ENCODE measurements at regions not wholly inside any gene's neighbourhood (a gene's known extent, or its start where the extent isn't known, plus 50 kb on each side); places are given as distances from the start of the nearest gene placed in this dataset.

DNA sequence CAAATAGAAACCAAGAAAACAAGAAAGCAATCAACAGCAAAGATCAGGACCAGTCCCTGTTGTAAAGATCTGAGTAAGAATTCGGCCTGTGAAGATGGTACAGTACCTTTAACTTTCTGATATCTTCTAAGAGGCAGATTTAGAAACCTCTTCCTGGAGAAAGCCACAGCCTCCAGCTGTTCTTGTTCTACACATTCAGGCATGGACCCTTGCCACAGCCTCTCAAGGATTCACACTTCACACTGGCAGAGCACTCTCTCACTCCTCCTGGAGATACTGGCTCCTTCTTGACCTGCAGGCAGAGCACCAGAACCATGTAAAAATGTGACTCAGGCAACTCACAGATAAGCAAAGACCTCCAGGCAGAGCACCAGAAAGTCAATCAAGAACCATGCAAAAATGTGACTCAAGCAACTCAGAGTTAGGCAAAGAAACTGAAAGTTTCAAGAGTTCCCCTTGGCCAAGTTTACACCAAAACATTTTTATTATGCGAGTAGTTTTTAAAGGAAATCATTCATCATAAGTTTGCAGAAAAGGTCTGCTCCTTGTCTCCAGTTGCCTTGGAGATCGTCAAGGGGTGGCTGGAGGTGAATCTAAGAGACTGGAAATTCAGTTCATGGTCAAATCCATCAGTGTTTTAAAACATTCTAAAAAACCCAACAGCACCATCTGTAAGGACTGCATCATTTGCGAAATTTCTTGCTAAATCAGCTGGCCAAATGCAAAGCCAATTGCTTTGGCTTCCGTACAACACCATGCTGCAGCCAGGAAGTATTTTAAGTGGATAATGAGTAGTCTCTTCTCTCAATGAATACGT lies 119.3 kb upstream of the MDM1 start:
- DNase-seq, result peak; percentile 92

DNA sequence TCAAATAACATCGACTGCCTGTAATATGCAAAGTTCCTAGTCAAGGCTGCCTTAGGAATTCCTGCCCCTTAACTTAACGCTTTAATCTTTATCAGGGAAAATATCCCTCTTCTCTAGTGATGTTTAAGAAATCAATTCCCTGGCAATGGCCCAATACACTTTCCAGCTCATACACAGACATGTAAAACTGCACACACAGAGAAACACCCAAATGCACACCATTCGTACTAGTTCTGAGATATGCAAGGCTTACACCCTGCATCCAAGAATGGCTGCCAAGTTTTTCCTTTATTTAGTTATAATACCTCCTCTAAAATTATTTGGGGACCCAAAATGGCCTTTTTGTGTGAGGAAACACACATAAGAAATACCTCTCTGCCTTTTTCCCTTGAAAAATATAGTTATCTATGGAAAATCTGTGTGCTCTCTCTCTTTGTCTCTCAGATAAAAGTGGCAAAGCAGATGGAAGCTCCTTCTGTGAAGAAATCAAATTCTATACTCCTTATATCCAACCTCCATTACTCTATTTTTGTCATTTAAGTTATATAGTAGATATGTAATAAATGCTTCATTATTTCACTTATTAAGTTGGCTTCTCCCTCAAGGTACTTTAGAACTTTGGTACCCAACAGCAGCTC lies 120.0 kb upstream of the MDM1 start:
- no peak for DNase-seq

DNA sequence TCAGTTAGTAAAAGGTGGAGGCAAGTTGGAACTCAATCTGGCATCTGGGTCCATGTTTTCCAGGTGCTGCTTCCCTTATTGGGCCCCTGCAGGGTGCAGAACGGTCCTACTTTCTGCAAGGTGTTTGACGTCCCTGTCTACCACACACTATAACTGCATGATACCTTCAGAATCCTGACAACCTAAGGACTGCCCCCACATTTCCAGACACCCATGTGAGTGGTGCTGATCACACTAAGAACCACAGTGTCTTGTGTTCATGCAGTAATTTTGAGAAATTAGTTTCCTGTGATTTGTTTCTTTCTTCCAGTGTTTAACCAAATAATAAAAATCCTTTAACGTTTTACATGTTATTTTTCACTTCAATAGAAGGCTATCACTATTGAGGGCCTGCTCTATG lies 121.1 kb upstream of the MDM1 start:
- no peak for DNase-seq

DNA sequence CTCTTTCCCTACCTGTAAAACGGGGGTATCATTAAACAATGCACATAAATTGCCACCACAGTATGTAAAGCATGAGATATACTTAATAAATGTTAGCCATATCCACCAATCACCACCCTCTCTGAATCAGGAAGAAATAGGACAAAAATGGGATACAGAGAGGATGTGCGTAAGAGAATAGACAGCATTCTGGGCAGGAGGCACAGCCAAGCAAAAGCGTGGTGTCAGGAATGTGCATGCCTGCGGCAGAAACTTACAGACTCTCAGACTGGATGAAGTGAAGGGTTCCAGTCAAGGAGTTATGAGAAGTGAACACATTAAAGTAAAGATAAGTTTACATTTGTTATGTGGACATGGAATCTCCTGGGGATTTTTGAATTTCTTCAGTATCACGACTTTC lies 121.7 kb upstream of the MDM1 start:
- no peak for DNase-seq

DNA sequence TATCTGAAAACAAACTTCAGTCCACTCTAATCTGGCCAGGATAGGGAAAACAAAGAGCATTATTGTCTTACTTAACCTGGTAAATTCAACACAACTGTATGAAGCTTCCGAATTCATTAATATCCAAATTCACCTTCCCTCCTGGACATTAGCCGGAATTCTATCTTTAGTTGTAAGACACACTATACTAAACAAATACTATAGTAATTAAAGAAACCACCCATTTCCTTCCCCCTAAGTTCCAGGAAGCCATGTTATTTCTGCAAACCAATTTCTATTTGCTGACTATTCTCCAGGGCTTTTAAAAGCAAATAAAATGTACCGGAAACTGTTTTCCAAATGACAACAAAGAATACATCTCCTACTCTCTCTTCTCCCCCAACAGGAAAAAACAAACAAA lies 122.7 kb upstream of the MDM1 start:
- no peak for DNase-seq

DNA sequence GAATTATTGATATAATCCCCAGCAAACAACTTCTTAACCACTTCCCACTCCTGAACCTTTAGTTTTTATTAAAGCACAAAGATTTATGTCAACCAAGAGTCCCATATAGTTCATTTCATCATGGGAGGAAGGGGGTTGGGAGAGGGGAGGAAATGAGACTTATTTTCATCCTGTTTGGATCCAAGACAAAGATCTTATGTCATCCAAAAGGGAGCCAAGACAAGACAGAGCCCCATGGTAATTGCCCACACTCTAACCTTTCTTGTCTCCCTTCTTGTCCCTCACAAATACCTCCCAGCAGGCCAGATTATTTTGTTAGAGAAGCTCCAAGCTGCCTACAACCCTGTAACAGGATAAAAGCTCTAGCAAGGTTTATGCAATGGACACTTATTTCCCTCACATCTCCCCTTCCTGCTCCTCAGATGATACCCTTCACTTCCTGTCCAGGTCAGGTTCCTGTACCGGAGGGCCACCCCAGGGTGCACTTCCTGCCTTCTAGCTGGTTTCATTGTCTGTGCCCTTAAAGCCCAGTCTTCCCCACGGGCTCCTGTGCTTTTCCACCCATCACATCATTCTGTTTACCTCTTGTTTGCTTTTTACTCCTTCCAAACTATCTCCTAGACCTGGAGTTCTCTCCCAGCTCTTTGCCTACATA lies 123.7 kb upstream of the MDM1 start:
- DNase-seq, result peak; percentile 37

DNA sequence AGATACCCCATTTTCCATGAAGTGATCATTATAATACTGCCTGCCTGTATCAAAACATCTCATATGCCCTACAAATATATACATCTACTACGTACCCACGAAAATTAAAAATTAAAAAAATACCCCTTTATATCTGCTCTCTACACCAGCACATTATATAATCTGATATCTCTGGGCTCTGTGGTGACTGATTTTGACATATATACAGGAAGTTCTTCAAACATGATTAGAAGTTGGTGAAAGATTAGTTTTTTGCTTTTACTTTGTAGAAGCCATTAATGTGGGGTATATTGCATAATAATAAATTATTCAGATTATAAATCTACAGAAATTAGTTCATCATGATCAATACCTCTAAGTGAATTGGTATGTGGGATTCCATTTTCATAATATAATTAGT lies 126.7 kb upstream of the MDM1 start:
- no peak for DNase-seq

DNA sequence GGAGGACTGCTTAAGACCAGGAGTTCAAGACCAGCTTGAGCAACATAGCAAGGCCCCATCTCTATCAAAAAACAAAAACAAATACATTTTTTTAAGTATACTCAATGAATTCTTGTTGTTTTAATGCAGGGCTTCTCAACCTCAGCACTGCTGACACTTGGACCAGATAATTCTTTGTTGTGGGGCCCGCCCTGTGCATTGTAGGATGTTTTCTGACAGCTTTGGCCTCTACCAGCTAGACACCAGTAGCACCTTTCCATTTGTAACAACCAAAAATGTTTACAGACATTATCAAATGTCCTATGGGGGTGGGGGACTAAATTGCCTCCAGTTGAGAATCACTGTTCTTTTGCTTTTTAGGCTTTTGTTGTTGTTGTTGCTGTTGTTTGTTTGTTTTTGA lies 128.1 kb upstream of the MDM1 start:
- no peak for DNase-seq

DNA sequence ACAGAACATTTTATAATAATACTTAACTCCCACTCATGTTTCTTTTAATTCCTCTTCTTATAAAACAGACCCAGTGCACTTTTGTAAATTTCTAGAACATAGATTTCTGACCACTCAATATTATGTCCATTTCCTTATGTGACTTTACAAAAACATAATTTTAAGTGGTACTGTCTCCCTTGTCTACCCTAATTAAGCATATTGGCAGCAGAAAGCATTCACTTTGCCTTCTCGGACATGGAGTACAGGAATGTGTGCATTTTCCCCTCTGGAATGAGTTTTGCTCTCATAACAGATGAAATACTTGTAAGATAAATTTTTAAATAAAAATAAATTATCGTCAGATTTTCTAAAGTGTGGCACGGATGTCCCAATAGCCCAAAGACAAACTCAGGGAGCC lies 129.5 kb upstream of the MDM1 start:
- DNase-seq, result no peak

DNA sequence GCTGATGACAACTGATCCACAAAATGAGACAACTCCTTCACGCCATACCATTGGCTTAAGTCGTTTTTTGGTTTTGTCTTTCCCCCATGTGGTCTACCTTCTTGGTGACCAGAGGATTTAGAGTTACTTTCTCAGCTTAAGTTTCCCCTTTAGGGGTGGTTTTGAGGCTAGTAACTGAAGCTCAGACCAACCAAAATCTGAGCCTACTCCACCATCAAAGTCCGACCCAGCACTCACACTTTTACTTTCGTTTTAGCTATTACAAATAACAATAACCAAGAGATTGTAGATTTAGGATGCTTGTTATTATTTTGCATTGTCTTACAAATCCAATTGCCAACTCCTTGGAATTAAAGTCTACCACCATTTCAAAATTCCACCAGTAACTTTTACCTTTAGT lies 130.6 kb upstream of the MDM1 start:
- no peak for DNase-seq

DNA sequence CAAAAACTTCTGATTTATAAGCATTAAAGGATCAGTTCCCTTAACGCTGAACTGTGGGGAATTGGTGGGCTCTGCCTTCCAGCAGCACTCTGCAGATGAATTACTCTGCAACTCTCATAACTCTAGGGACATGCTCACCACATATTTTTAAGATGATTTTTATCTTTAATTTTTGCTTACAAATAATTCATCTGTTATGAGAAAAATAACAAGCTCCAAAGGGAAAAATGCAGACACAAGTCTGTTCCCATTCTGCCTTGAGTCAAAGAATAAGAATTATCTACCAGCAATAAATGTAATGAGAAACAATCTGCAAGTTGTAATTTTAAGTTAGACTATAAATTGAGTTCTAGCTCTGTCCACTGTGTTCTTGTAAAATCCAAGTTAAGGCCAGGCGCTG lies 133.1 kb upstream of the MDM1 start:
- no peak for DNase-seq

DNA sequence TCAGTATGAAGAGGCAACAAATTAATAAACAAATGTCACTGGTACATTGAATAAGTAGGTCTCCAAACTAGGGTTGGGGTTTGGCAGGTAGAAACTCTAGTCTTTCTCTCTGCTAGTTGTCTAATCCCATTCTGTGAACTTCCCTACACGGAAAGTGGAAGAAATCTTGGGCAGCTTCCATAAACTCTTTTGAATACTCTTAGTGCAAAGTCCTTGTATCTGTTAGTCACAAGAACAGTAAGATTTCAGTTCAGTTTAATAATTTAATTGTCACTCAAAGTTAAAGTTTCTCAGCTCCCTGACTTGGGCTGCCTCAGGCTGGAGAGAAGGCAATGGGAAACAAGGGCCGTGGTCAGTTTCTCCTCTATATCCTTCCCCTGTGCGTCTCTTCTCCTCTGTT lies 135.4 kb upstream of the MDM1 start:
- no peak for DNase-seq

DNA sequence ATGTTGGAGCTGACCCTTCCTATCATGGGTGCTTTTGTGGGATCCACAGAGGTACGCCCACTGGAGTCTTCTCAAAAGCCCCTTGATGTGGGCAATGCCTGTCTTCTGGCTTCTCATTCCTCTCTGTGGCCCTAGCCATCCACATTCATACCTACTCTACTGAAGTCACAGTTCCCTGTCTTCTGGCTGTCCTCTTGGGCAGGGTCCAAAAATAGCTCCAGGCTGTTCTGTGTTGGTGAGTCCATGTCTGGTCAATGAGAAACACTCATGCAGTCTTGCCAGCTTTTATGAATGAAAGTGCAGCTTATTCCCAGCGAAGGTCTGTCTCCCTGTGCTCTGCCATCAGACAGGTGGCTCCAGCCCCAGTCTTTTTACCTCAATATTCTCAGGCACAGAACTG lies 135.9 kb upstream of the MDM1 start:
- DNase-seq, result no peak

DNA sequence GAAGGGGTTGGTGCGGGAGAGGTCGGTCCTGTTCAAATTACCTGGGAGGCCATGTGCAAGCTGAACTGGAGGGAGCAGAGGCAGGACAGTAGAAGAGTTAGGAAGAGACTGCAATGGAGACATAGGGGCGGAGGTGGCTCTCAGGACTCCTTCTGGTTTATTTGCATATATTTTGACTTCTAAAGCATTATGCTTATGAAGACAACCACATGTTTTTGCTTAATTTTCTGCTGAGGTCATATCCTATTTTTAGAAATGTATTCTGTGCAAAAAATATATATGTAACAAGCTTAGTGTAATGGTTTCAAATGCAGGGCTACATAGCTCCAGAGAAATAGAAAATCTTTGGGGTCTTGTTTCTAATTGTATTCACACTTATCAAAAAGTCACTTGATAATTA lies 137.0 kb upstream of the MDM1 start:
- no peak for DNase-seq

DNA sequence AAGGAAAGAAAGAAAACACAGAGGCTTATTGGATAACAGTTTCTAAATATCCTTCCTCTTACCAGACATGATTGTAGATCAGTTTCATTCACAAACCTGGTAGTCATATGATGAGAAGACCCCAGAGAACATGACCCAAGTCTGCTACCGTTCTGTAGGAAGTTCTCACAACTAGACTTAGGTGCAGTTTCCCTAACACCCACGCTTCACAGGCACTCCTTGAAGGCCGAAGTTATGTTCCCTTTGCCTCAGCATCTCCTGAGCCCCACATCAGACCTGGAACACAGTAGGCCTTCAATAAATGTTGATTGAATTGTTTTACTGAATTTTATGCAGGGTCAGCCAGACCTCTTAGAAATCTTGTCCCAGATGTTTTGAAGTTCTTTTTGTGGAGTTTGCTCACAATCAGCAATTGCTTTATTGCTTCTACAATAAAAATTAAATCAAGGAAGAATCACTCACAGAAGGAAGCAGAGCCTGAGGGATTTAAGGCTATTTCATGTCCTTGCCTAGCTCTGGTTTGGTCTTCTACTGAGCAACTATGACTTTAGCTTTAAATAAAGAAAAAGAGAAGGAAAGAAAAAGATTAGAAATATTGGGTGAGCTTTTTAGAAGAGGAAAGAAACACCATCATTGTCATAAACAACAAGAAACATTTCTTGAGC lies 138.6 kb upstream of the MDM1 start:
- no peak for DNase-seq

DNA sequence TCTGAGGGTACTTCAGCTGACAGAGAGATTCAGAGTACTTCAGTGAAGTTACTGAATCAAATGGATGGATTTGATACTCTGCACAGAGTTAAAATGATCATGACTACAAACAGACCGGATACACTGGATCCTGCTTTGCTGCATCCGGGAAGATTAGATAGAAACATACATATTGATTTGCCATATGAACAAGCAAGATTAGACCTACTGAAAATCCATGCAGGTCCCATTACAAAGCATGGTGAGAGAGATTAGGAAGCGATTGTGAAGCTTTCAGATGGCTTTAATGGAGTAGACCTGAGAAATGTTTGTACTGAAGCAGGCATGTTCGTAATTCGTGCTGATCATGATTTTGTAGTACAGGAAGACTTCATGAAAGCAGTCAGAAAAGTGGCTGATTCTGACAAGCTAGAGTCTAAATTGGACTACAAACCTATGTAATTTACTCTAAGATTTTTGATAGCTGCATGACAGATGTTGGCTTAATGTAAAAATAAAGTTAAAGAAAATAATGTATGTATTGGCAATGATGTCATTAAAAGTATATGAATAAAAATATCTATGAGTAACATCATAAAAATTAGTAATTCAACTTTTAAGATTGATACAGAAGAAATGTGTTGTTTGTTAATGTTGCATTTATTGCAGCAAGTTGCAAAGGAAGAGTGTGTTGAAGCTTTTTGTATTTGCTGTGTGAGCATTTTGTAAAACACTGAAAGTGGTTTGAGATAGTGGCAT lies 136.1 kb upstream of the RAP1B start:
- no peak for DNase-seq

DNA sequence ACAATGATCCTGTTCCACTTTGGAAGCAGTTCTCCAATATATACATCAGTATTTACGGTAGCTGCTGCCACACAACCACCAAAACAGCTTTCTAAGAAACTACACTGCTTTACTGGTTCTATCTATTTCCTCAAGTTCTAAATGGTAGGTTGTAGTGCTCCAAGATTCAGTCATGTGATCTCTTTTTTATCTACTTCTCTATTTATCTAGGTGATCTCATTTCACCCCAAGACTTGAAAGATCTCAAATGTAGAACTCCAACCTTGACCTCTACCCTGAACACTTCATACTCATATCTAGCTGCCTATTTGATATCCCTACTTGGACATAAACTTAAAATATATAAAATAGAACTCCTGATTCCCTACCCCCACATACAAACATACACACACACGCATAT lies 133.9 kb upstream of the RAP1B start:
- no peak for DNase-seq

DNA sequence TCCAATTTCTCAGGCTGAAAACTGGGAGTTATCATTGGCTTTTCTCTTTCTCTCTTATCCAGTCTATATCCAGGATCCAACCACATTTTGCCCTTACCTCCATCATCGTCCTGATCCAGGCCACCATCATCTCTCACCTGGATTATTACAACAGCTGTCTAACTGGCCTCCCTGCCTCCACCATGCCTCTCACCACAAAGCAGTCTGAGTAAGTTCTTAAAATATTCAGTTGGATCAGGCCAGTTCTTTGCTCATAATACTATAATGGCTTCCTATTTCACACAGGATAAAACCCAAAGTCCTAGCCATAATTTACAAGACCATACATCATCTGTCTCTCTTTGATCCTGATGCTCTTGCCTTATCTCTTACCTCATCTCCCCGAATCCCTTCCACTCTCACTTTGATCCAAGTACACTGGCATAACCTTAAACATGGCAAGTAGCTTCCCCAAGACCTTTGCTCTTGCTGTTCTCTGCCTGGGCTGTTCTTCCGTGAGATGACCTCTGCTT lies 133.4 kb upstream of the RAP1B start:
- DNase-seq, result no peak

DNA sequence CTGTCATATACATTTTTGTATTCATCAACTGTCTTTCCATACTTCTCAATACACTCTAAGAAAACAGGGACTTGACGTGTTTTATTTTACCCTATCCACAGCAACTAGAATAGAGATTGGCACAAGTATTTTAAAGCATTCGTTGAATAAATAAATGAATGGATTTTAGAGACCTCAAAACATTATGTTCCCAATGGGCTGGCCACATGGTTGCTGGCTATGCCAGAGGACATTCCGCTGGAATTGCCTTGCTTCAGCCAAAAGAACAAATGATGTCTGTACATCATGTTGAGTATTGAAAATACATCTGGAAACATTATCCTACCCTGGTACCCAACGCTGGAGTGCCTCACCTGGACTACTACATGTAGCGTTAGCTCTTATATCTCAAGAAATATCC lies 132.8 kb upstream of the RAP1B start:
- no peak for DNase-seq

DNA sequence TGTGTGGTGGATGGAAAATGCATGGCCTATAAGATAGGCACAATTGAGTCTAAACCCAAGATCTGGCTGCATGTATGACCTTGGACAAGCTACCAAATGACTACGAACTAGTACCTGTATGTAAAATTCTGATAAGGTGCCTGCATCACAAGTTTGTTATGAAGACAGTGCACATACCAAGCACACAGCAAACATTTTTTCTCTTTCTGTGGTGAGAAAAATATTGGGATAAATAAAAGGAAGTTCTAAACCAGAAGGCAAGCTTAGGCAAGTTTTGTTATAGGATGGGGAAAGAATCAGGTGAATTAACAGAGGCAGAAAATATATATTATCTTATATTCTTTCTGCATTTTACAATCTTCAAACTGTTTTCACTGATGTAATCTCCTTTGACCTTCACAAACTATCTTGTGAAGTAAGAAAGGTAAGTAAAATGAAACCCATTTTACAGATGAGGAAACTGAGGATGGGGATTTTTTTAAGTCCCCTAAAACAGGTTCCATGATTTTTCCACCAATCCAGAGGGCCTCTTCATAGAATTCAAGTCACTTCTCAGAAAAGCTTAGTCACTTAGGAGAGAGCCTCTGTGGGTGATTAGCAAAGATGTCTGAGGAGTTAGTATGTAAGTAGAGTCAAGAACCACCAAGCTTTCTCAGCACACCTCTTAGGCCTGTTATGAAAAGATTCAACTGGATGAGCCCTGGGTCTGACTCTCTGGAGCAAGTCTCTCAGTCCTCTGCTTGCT lies 132.0 kb upstream of the RAP1B start:
- no peak for DNase-seq

DNA sequence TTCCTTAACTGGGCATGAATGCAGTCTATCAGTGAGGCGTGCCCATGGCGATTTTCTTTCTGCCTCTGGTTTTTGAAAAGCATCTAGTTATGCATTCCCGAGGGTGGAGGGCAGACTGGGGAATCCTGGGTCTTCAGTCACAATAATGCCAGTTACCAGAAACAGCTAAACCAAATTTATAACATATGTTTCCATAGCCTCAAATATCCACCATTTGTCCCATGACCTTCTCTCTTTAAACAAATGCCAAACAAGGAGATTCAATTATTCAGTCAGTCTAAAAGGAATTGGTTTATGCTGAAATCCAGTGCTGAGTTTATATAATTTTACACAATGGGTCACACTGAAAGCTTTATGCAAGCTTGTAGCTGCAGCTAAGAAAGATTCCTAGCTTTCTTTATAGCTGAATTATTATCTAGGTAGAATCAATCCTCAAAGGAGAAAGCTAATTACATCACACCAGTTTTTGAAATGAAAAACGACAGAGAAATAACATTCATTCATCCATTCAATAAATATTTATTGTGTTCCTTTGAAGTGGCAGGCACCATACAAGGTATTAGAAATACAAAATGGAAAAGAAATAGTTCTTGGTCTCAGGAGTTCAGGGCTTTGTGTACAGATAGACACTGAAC lies 131.3 kb upstream of the RAP1B start:
- DNase-seq, result no peak

DNA sequence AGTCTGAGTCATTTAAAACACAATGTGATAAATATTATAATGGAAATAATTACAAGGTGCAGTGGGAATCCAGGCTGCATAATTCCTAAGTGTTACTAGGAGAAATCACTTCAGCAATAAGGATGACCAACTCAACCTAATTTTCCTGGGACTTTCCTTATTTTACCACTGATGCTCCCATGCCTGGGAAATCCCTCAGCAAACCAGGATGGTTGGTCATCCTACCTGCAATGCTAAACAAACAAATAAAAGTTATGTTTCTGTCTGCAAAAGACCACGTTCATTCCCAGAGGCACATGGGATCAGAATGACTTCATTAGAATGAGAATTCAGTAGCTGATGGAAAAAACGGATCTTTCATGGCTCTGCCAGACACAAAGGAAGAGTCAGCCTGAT lies 130.8 kb upstream of the RAP1B start:
- no peak for DNase-seq
